A549 (cell line): ENCODE measurements at regions not wholly inside any gene's neighbourhood (a gene's known extent, or its start where the extent isn't known, plus 50 kb on each side); places are given as distances from the start of the nearest gene placed in this dataset.

Experiments
- ATAC-seq, 2 experiments: fragments of 200-7000 bp in 1 of 2; fragments of >200 bp in 1 of 2; cut with Nextera tagmentation in 1 of 2; cut with Tn5 transposase in 1 of 2; 3 replicates each; pipeline versions ENCODE4 v1.8.0 to v1.9.1; 2018 to 2020; ENCODE audit warnings: mild to moderate bottlenecking in 1 of 2, moderate library complexity in 1 of 2
- CTCF ChIA-PET: fragments of 300-600 bp; sonication (Branson Sonifier 250); formaldehyde crosslinking; extraction: SDS; loops from one replicate; lab custom pipeline; 2021; ENCODE audit warnings: antibody characterized with exemption, inconsistent platforms; lab: Yijun Ruan, JAX
- POLR2A ChIA-PET: fragments of 350-600 bp; formaldehyde crosslinking; extraction: SDS; loops from one replicate; lab custom pipeline; 2021; ENCODE audit warnings: antibody characterized with exemption, inconsistent platforms; lab: Yijun Ruan, JAX
- DNase-seq, 2 experiments: peaks; one replicate each; pipeline versions ENCODE4 v3.0.0 to v3.0.0-alpha.2; 2011 to 2016; ENCODE audit warnings: low read depth in 1 of 2, low spot score in 1 of 2
- FAIRE-seq: peaks from 2 replicates; lab custom pipeline; 2011; peaks lifted over from hg19 to GRCh38; lab: Jason Lieb, UNC
- H3K27ac ChIP-seq, 2 experiments: fragments of >200 bp; sonication (Bioruptor Twin); formaldehyde crosslinking; 3 replicates each; pipeline ENCODE4 v1.5.1; 2016 to 2017
- H3K4me1 ChIP-seq: fragments of >200 bp; sonication (Bioruptor Twin); formaldehyde crosslinking; 3 replicates; pipeline ENCODE4 v1.6.1; 2016
- H3K4me2 ChIP-seq: fragments of >200 bp; sonication (Bioruptor Twin); formaldehyde crosslinking; 3 replicates; pipeline ENCODE4 v1.6.1; 2016
- H3K4me3 ChIP-seq: fragments of >200 bp; sonication (Bioruptor Twin); formaldehyde crosslinking; 3 replicates; pipeline ENCODE4 v1.5.1; 2016
- H3K9me3 ChIP-seq: fragments of >200 bp; sonication (Bioruptor Twin); formaldehyde crosslinking; 3 replicates; pipeline ENCODE4 v1.6.1; 2016
- ATOH8 ChIP-seq: fragments of 250-450 bp; sonication (Bioruptor Pico); IDR thresholded peaks from 2 replicates; pipeline ENCODE4 v1.5.0; 2020; ENCODE audit warnings: low read depth, mild to moderate bottlenecking, moderate library complexity
- BCL3 ChIP-seq: fragments of >200 bp; sonication (Bioruptor Twin); formaldehyde crosslinking; IDR thresholded peaks from 3 replicates; pipeline ENCODE4 v1.6.1; 2016
- CBX2 ChIP-seq: fragments of 200-600 bp; sonication (generic); IDR thresholded peaks from 2 replicates; pipeline ENCODE4 v1.6.1; 2016; ENCODE audit warnings: low read depth, mild to moderate bottlenecking, borderline replicate concordance
- CEBPB ChIP-seq, 2 experiments: fragments of >200 bp in 1 of 2; sonication (Bioruptor Twin) in 1 of 2; formaldehyde crosslinking in 1 of 2; IDR thresholded peaks; 2 replicates each; pipeline ENCODE4 v1.6.1; 2012 to 2016
- ELK1 ChIP-seq: fragments of 150-350 bp; IDR thresholded peaks from 2 replicates; pipeline ENCODE4 v1.6.1; 2014; ENCODE audit warnings: low read depth, mild to moderate bottlenecking, low read length
- FOSL2 ChIP-seq, 2 experiments: fragments of 450-650 bp in 1 of 2; fragments of >200 bp in 1 of 2; sonication (Bioruptor Twin) in 1 of 2; formaldehyde crosslinking; IDR thresholded peaks; 2 replicates each; pipeline versions ENCODE4 v1.5.0 to v1.6.1; 2016 to 2020; ENCODE audit warnings: mild to moderate bottlenecking in 1 of 2, moderate library complexity in 1 of 2
- MAX ChIP-seq: IDR thresholded peaks from 2 replicates; pipeline ENCODE4 v1.6.1; 2012
- NPAS2 ChIP-seq: fragments of 250-450 bp; sonication (Bioruptor Pico); IDR thresholded peaks from 2 replicates; pipeline ENCODE4 v1.8.0; 2022; ENCODE audit warnings: mild to moderate bottlenecking, moderate library complexity, borderline replicate concordance
- PBX3 ChIP-seq: IDR thresholded peaks from 2 replicates; pipeline ENCODE4 v1.6.1; 2012
- RAD21 ChIP-seq, 2 experiments: fragments of >200 bp in 1 of 2; sonication (Bioruptor Twin) in 1 of 2; formaldehyde crosslinking in 1 of 2; IDR thresholded peaks in 1 of 2; conservative IDR thresholded peaks in 1 of 2; 2 replicates in 1 of 2; 3 replicates in 1 of 2; pipeline ENCODE4 v1.6.1; 2012 to 2018; ENCODE audit warnings: inconsistent platforms in 1 of 2
- RCOR1 ChIP-seq: fragments of 150-350 bp; IDR thresholded peaks from 2 replicates; pipeline ENCODE4 v1.6.1; 2014; ENCODE audit warnings: antibody characterized with exemption, low read length, low read depth
- SREBF2 ChIP-seq: fragments of 450-650 bp; IDR thresholded peaks from 2 replicates; pipeline ENCODE4 v1.6.1; 2014; ENCODE audit warnings: mild to moderate bottlenecking, moderate library complexity
- TFCP2L1 ChIP-seq: fragments of 250-450 bp; sonication (Bioruptor Pico); IDR thresholded peaks from 2 replicates; pipeline ENCODE4 v1.5.0; 2021; ENCODE audit warnings: mild to moderate bottlenecking
- TP53 ChIP-seq: fragments of 250-450 bp; sonication (Bioruptor Pico); IDR thresholded peaks from 2 replicates; pipeline ENCODE4 v1.5.0; 2021; ENCODE audit warnings: mild to moderate bottlenecking, moderate library complexity
- WGBS: methylation state at CpG from one replicate; pipeline ENCODE4 v1.1.6; 2017; ENCODE audit errors: missing lambda C conversion rate; 5-methylcytosine and 5-hydroxymethylcytosine counted together

- ATAC-seq (no peak), FAIRE-seq (no peak), DNase-seq (no peak)
- Histone ChIP-seq H3K9me3 (no peaks in the 10 kb centered on the region), H3K4me3 (no peak overlapping the region), H3K4me2 (no peak overlapping the region), H3K4me1 (no peaks in the 10 kb centered on the region), H3K27ac (no peak overlapping the region)
- 5% methylated on average over 1 of the region's 1 CpG for WGBS
- ChIA-PET POLR2A (no interaction called here), CTCF (no interaction called here)
- TF ChIP-seq TP53 (CRISPR knock-in tag) (no peak), ATOH8 (CRISPR knock-in tag) (no peak), RCOR1 (no peak), NPAS2 (CRISPR knock-in tag) (no peak), RAD21 (conservative IDR thresholded peaks at IDR 0.05 in 1 of 2, IDR thresholded peaks at IDR 0.05 in 1 of 2) (no peak), CBX2 (no peak), MAX (no peak)
These were observed 654.1 kb downstream of the PTPRC start for GRCh38 chr1:199292896-199293295.

GRCh38 chr1:199295107-199295506, 656.3 kb downstream of the PTPRC start:
- H3K4me3 ChIP-seq = no peak overlapping the region
- ATAC-seq (no peak), DNase-seq (no peak), FAIRE-seq (no peak)
- POLR2A ChIA-PET = no interaction called here
- H3K27ac ChIP-seq = no peak overlapping the region
- WGBS = 34% methylated on average over 3 of the region's 3 CpGs
- H3K4me2 ChIP-seq = no peak overlapping the region
- H3K9me3 ChIP-seq = no peaks in the 10 kb centered on the region
- TF ChIP-seq TFCP2L1 (no peak), CEBPB (IDR thresholded peaks at IDR 0.05) (no peak)
- H3K4me1 ChIP-seq = no peaks in the 10 kb centered on the region
- CTCF ChIA-PET = no interaction called here

GRCh38 chr1:199297174-199297573, 658.3 kb downstream of the PTPRC start:
- H3K27ac ChIP-seq = no peak overlapping the region
- FAIRE-seq (no peak), DNase-seq (no peak)

More at GRCh38 chr1:199297174-199297573, 658.3 kb downstream of the PTPRC start:
- TF ChIP-seq SREBF2 = no peak
- no peak for TF ChIP-seq BCL3
- TF ChIP-seq ELK1 = no peak
- no peak for TF ChIP-seq PBX3
- no peak for TF ChIP-seq FOSL2 (IDR thresholded peaks at IDR 0.05)
- no peak for TF ChIP-seq FOSL2 (CRISPR knock-in tag; IDR thresholded peaks at IDR 0.05)
- no peak for ATAC-seq
- H3K4me1 ChIP-seq = no peaks in the 10 kb centered on the region
- no peaks in the 10 kb centered on the region for H3K9me3 ChIP-seq
- ChIA-PET CTCF (no interaction called here), POLR2A (no interaction called here)
- no peak overlapping the region for H3K4me3 ChIP-seq
- H3K4me2 ChIP-seq = no peak overlapping the region
